Natural killer cell (primary cell): ENCODE measurements at regions not wholly inside any gene's neighbourhood (a gene's known extent, or its start where the extent isn't known, plus 50 kb on each side); places are given as distances from the start of the nearest gene placed in this dataset.

Source experiments
- ATAC-seq, 3 donors: fragments of 150-1000 bp in 2 of 3; fragments of 200-7000 bp in 1 of 3; cut with Tn5 transposase; 1 replicate in 1 of 3; 2 replicates in 2 of 3; pipeline ENCODE4 v1.10.0; 2021; ENCODE audit warnings: mild to moderate bottlenecking in 2 of 3, moderate library complexity in 2 of 3
- DNase-seq, 2 donors: peaks; one replicate each; pipeline versions ENCODE4 v3.0.0 to v3.0.0-alpha.2; 2013 to 2021; ENCODE audit warnings: mixed read lengths in 1 of 2
- H3K27ac ChIP-seq: one replicate; pipeline ENCODE4 v1.5.1; 2013; ENCODE audit warnings: mild to moderate bottlenecking, low read length
- H3K27me3 ChIP-seq: one replicate; pipeline ENCODE4 v1.6.1; 2013; ENCODE audit warnings: low read length; ENCODE audit not compliant: control insufficient read depth, insufficient read depth
- H3K36me3 ChIP-seq: one replicate; pipeline ENCODE4 v1.6.1; 2013; ENCODE audit warnings: low read length; ENCODE audit not compliant: control insufficient read depth, insufficient read depth
- H3K4me1 ChIP-seq: one replicate; pipeline ENCODE4 v1.6.1; 2013; ENCODE audit warnings: low read length; ENCODE audit not compliant: control insufficient read depth, insufficient read depth
- H3K4me3 ChIP-seq: one replicate; pipeline ENCODE4 v1.5.1; 2013; ENCODE audit warnings: low read length
- H3K9me3 ChIP-seq: one replicate; pipeline ENCODE4 v1.6.1; 2013; ENCODE audit warnings: low read length; ENCODE audit not compliant: control insufficient read depth, insufficient read depth
- H3K27ac Mint-ChIP-seq, 2 donors: one replicate each; pipeline ENCODE4 v1.8.0; 2022; ENCODE audit warnings: mild to moderate bottlenecking in 2 of 2, mixed read lengths in 2 of 2, moderate library complexity in 1 of 2
- H3K27me3 Mint-ChIP-seq, 2 donors: one replicate each; pipeline ENCODE4 v1.8.0; 2022; ENCODE audit warnings: low read depth in 2 of 2, mixed read lengths in 2 of 2
- H3K36me3 Mint-ChIP-seq: one replicate; pipeline ENCODE4 v1.8.0; 2022; ENCODE audit warnings: mixed read lengths
- H3K4me1 Mint-ChIP-seq, 2 donors: one replicate each; pipeline ENCODE4 v1.8.0; 2022; ENCODE audit warnings: mixed read lengths in 2 of 2
- H3K4me3 Mint-ChIP-seq: one replicate; pipeline ENCODE4 v1.8.0; 2022; ENCODE audit warnings: mild to moderate bottlenecking, moderate library complexity, mixed read lengths
- H3K9me3 Mint-ChIP-seq, 2 donors: one replicate each; pipeline ENCODE4 v1.8.0; 2022; ENCODE audit warnings: mixed read lengths in 2 of 2
- CTCF ChIP-seq: fragments of 200-600 bp; IDR thresholded peaks from one replicate; pipeline ENCODE4 v1.8.0; 2022; ENCODE audit warnings: antibody characterized with exemption
- WGBS: methylation state at CpG from one replicate; pipeline ENCODE4 v1.1.7; 2013; ENCODE audit warnings: missing lambda C conversion rate; ENCODE audit not compliant: insufficient coverage; 5-methylcytosine and 5-hydroxymethylcytosine counted together
- intact Hi-C: fragments of 100-400 bp; cut with micrococcal nuclease; formaldehyde crosslinking; loops from one replicate; pipeline ENCODE4 v1.14.2; 2022

GRCh38 chr11:130815097-130815802 lies 101.0 kb downstream of the SNX19 start:
- Mint-ChIP-seq H3K27me3 (peaks cover 21 to 24% of the 10 kb centered on the region in 2 donors), H3K4me3 (no peak overlapping the region)

DNA sequence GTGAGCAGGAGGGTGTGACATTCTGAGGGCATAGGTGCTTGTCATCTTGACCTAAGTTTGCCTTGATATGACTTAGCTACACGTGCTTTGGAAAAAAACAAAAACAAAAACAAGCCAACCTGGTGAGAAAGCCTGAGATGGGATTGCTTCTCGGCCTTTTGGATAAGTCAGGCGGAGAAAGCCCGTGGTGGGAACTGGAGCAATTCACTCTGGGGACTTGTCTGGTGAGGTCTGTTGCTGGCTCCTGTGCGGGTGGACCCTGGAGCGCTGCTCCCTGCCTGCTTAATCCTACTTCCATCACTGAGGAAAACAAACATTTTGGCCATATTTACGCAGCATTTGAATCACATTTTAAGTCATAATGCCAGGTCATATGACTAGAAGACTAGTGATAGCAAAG lies 100.3 kb downstream of the SNX19 start:
- Histone ChIP-seq H3K27ac (no peak overlapping the region), H3K9me3 (no peaks in the 10 kb centered on the region), H3K27me3 (no peaks in the 10 kb centered on the region), H3K4me1 (no peaks in the 10 kb centered on the region), H3K4me3 (no peak overlapping the region), H3K36me3 (no peaks in the 10 kb centered on the region)
- intact Hi-C loops: no loop called here
- H3K4me3 Mint-ChIP-seq: no peak overlapping the region
- H3K36me3 Mint-ChIP-seq: no peaks in the 10 kb centered on the region
- 77% methylated on average over 6 of the region's 7 CpGs for WGBS
- TF ChIP-seq CTCF: no peak
- no peak for ATAC-seq
- H3K27ac Mint-ChIP-seq: no peak overlapping the region
- no peak for DNase-seq
- no peaks in the 10 kb centered on the region for H3K9me3 Mint-ChIP-seq
- no peaks in the 10 kb centered on the region for H3K4me1 Mint-ChIP-seq
- H3K27me3 Mint-ChIP-seq: peaks cover 24% of the 10 kb centered on the region in 2 donors

More at GRCh38 chr11:130815097-130815802, 101.0 kb downstream of the SNX19 start:
- Histone ChIP-seq H3K36me3 (no peaks in the 10 kb centered on the region), H3K27me3 (no peaks in the 10 kb centered on the region), H3K4me3 (no peak overlapping the region), H3K9me3 (no peaks in the 10 kb centered on the region), H3K27ac (no peak overlapping the region), H3K4me1 (no peaks in the 10 kb centered on the region)
- Mint-ChIP-seq H3K36me3 (no peaks in the 10 kb centered on the region), H3K27ac (no peak overlapping the region), H3K4me1 (no peaks in the 10 kb centered on the region), H3K9me3 (no peaks in the 10 kb centered on the region)
- DNase-seq: no peak
- intact Hi-C loops: no loop called here
- TF ChIP-seq CTCF: no peak
- 91% methylated on average over 8 of the region's 9 CpGs for WGBS
- ATAC-seq: no peak

GRCh38 chr11:130816546-130817329 lies 99.5 kb downstream of the SNX19 start:
- no peaks in the 10 kb centered on the region for H3K9me3 Mint-ChIP-seq
- H3K4me1 Mint-ChIP-seq: no peaks in the 10 kb centered on the region
- no peaks in the 10 kb centered on the region for H3K36me3 Mint-ChIP-seq
- no peaks in the 10 kb centered on the region for H3K9me3 ChIP-seq
- no peaks in the 10 kb centered on the region for H3K36me3 ChIP-seq
- ATAC-seq (no peak), DNase-seq (no peak)
- H3K27me3 Mint-ChIP-seq: peaks cover 21 to 26% of the 10 kb centered on the region in 2 donors
- TF ChIP-seq CTCF: no peak
- no peak overlapping the region for H3K4me3 ChIP-seq
- H3K4me3 Mint-ChIP-seq: no peak overlapping the region
- WGBS: 86% methylated on average over 14 of the region's 15 CpGs
- H3K27me3 ChIP-seq: no peaks in the 10 kb centered on the region
- intact Hi-C loops: no loop called here
- no peak overlapping the region for H3K27ac Mint-ChIP-seq
- H3K4me1 ChIP-seq: no peaks in the 10 kb centered on the region
- no peak overlapping the region for H3K27ac ChIP-seq
